ENCODE measurements at regions not wholly inside any gene's neighbourhood (a gene's known extent, or its start where the extent isn't known, plus 50 kb on each side); places are given as distances from the start of the nearest gene placed in this dataset.

GRCh38 chr17:53472586-53472985 is 350.1 kb upstream of the KIF2B start:
- TF ChIP-seq CTCF (conservative IDR thresholded peaks at IDR 0.05) (no peak), EZH2 (IDR thresholded peaks at IDR 0.05; ENCODE audit: low read depth) (no peak)
